Activated CD8-positive, alpha-beta memory T cell treated with anti-CD3 and anti-CD28 coated beads, Interleukin-2, amount 50 U/mL, for 24 hours (primary cell): ENCODE measurements at regions not wholly inside any gene's neighbourhood (a gene's known extent, or its start where the extent isn't known, plus 50 kb on each side); places are given as distances from the start of the nearest gene placed in this dataset.

Experiments
- DNase-seq: peaks from one replicate; pipeline ENCODE4 v3.0.0-alpha.2; 2020; ENCODE audit errors: extremely low read depth

DNA sequence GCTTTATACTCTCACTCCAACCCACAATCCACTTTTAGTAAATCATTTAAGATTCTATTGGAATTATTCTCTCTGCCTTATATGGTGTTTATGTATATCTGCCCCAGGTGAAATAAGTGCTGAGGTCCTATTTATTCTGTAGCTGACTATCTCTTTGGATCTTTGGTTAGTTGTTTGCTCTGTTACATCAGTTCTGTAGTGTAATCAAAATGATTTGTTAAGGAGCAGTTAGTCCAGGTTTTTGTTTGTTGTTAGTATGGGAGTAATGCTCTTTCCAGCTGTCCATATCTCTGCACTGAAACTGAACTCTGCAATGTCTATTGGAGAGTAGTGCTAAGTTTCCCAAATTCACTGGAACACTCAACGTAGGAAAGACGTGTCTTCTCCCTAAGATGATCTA lies 615.8 kb downstream of the SNAPC1 start:
- no peak for DNase-seq

DNA sequence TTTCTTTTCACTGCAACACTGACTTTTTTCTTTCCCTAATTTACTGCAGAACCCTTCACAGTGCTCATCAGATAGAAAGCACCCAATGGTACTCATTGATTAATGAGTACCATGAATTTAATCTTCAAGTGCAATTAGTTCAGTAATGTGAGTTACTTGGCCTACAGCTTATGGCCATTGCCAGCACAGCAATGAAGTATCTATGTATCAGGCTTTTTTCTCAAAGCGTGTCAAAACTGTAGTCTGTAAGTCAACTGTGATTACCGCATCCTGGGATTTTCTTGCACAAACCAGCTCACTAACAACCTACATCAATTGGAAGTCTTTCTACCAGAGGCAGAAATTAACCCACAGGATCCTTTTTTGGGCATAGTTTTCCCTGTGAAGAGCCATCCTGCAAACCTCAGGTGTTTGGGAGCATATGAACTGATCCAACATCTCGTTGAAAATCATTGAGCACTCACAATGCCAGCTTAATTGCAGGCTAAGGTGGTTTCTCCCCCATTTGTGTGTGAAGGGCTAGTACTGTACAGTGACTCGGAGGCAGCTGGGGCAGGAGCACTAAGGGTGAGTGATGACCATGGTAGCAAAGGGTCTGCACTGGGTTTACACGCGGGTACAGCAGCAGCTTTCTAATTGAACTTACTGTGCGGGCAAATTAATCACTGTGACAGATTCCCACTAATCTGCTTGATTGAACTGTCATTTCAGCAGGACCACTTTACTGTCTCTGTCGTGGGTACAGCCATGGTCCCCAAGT lies 619.3 kb downstream of the SNAPC1 start:
- DNase-seq, result no peak

DNA sequence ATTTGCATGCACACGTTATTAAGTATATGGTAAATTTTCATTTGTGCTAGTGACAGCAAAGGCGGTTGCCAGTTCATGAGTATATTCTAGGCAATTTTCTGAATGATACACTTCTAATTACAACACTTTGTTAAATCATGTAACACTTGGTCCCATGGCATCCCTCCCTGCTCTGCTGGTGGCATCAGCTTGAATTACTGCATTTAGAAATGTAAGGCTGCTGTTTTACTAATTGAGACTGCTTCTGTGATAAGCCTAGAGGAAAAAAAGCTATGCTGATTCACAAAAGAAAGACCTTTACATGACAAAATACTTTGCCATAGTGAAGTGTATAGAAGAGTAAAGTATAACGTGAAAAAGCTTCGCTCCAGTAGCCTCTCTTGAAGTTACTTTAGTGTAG lies 636.1 kb downstream of the KCNH5 start:
- no peak for DNase-seq

GRCh38 chr14:62409626-62410300 lies 635.5 kb downstream of the KCNH5 start:
- no peak for DNase-seq

DNA sequence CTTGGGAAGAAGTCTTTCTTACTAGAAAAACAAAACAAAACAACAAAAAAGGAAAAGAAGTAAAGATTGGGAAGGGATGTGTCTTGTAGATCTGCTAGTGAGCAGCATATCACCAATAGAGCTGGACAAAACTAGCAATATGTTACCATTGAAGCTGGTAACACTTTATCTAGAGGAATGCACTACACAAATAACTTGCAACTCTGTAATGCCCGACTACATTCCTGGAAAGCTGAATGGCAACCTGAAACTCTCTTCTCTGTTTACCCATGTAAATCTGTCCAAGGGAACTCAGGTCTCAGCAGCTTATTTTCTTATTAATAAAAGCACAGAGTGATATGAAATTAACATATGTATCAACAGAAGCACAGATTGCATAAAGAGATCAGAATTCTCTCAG lies 624.4 kb downstream of the KCNH5 start:
- no peak for DNase-seq

GRCh38 chr14:62428429-62429203 lies 616.6 kb downstream of the KCNH5 start:
- no peak for DNase-seq

GRCh38 chr14:62429683-62430082 lies 615.6 kb downstream of the KCNH5 start:
- DNase-seq, result no peak

GRCh38 chr14:62431496-62431895 lies 613.8 kb downstream of the KCNH5 start:
- DNase-seq, result no peak

- DNase-seq, result no peak
Measured at GRCh38 chr14:62432955-62433354, 612.3 kb downstream of the KCNH5 start.

- no peak for DNase-seq
Measured at GRCh38 chr14:62436261-62436660, 609.0 kb downstream of the KCNH5 start.

GRCh38 chr14:62439210-62439609 lies 606.0 kb downstream of the KCNH5 start:
- no peak for DNase-seq

GRCh38 chr14:62443796-62444195 lies 601.5 kb downstream of the KCNH5 start:
- no peak for DNase-seq

- DNase-seq, result no peak
Measured at GRCh38 chr14:62445570-62445969, 599.7 kb downstream of the KCNH5 start.

DNA sequence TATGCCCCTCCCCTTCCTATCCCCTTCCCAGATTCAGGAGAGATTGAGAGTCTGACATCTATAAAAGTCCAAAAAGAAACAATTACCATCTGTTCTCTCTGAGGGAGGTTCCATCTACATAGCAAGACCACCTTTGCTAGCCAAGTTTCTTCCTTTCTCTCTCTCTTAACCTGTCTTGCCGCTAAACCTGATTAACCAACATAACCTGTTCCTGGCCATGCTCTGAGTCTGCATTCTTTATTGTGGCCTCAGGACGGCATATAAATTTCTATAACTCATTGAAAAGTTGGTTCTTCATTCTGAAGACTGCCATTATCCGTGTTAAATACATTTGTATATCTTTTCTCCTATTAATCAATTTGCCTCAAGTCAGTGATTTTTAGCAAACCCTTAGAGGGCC lies 594.0 kb downstream of the KCNH5 start:
- no peak for DNase-seq

GRCh38 chr14:62453226-62453625 lies 592.0 kb downstream of the KCNH5 start:
- no peak for DNase-seq

GRCh38 chr14:62455446-62455845 lies 589.8 kb downstream of the KCNH5 start:
- no peak for DNase-seq

- DNase-seq, result no peak
Measured at GRCh38 chr14:62462988-62463387, 582.3 kb downstream of the KCNH5 start.

DNA sequence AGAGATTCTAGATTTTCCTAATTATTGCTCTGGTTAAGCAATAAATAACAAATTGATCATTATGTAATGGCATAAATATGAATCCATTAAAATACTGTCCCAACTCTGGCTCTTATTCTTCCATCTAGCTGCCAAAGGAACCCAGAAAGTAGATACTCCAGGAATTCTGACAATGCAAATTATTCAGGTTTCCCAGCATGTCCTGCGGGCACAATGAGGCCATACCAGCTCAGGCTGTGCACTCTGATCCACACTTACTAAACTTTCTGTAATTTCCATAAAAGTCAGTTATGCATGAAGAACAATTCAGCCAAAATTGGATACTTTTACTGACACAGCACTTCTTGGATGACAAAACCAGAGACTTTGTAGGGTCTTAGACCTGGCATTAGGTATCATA lies 576.3 kb downstream of the KCNH5 start:
- no peak for DNase-seq

- no peak for DNase-seq
Measured at GRCh38 chr14:62470935-62471334, 574.3 kb downstream of the KCNH5 start.

DNA sequence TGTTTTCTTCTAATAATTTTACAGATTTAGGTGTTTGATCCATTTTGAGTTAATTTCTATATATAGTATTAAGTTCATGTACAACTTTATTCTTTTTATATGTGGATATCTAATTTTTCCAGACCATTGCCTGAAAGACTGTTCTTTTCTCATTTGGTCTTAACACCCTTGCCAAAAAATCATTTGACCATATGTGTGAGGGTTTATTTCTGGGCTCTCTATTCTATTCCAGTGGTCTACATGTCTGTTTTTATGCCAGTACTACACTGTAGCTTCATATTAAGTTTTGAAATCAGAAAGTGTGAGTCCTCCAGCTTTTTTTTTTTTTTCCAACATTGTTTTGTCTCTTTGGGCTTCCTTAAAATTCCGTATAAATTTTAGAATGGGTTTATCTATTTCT lies 554.1 kb downstream of the KCNH5 start:
- no peak for DNase-seq

DNA sequence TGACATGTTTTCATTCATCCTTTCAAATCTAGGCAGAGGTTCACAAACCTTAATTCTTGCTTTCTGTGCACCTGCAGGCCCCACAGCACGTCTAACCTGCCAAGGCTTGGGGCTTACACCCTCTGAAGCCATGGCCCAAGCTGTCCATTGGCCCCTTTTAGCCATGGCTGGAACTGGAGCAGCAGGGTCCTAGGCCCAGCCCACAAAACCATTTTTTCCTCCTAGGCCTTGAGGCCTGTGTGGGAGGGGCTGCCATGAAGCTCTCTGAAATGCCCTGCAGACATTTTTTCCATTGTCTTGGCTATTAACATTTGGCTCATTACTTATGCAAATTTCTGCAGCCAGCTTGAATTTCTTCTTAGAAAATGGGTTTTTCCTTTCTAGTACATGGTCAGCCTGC lies 547.5 kb downstream of the KCNH5 start:
- DNase-seq, result no peak

DNA sequence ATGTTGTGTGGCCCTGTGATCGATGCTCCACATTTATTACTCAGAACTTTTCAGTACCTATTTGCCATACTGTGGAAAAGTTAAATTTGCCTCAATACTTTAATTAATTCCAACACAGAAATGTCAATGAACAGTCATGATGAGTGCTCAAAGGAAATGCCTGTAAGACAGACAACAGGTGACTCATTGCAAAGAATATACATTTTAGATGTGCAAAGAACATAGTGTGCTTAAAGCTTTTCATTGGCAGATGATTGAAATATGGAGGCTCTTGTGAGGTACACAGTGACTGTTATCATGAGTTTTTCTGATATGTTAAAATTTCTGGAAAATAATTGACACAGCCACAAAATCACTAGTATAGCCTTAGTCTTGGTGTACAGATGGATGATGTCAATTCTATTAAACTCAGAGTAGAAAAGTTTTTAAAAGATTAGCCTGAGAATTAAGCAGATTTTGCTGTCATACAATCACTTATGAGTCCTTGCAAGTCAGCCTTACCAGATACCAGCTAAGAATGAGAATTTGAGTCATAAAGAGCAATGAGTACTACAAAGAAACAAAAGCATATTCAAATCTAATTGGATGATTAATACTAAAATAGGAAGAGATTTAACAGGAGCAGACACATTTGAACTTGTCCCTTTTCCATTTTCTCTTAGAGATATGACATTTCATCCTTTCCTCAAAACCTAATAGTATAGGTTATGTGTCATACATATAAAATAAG lies 544.1 kb downstream of the KCNH5 start:
- no peak for DNase-seq
